ENCODE measurements at regions not wholly inside any gene's neighbourhood (a gene's known extent, or its start where the extent isn't known, plus 50 kb on each side); places are given as distances from the start of the nearest gene placed in this dataset.

DNA sequence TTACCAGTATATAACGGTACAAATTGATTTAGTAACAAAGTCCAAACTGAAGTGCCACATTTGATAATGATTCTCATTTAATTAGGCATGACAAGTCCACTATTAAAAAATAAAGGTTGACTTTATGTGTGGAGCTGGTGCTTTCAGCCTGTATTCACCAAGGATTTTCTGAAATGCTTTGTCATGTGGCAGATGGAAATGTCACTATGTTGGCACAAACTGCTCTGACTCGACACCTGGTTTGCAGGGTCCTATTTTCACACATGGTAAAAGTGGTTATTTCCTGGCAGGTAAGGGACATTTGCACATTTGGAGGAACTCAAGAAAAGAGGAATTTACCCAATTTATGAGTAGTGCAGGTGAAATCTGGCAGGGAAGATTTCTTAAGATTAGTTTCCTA, 572.6 kb upstream of the MDGA2 start:
- no peak for TF ChIP-seq CTCF (IDR thresholded peaks at IDR 0.05)
- TF ChIP-seq ZFX (IDR thresholded peaks at IDR 0.05; ENCODE audit: borderline replicate concordance): no peak

All from 22Rv1 (cell line).